ENCODE measurements at regions not wholly inside any gene's neighbourhood (a gene's known extent, or its start where the extent isn't known, plus 50 kb on each side); places are given as distances from the start of the nearest gene placed in this dataset.
"Not testable (repeated sequence)": the region's sequence is repeated elsewhere in the genome, so short reads cannot be mapped to it uniquely, and the experiment has no call there.

- H3K9me3 ChIP-seq (ENCODE audit: control insufficient read depth, insufficient read depth, low read length): no peaks in the 10 kb centered on the region
- H3K27ac ChIP-seq (ENCODE audit: low read depth, low read length): no peak overlapping the region
- CTCF ChIA-PET: no interaction called here
- H3K27me3 ChIP-seq (ENCODE audit: control insufficient read depth, insufficient read depth, low read length): no peaks in the 10 kb centered on the region
- no peak for TF ChIP-seq CTCF (IDR thresholded peaks at IDR 0.05; ENCODE audit: low read depth, low read length)
- H3K4me3 ChIP-seq (ENCODE audit: low read depth, low read length): no peak overlapping the region
- POLR2A ChIA-PET: no interaction called here
- DNase-seq (ENCODE audit: low read depth, low spot score): no peak
Measured at GRCh38 chr5:106780355-106780754, 890.4 kb downstream of the EFNA5 start.

- H3K9me3 ChIP-seq (ENCODE audit: control insufficient read depth, insufficient read depth, low read length); POLR2A ChIA-PET; DNase-seq (ENCODE audit: low read depth, low spot score); H3K27me3 ChIP-seq (ENCODE audit: control insufficient read depth, insufficient read depth, low read length); CTCF ChIA-PET; H3K27ac ChIP-seq (ENCODE audit: low read depth, low read length); H3K4me3 ChIP-seq (ENCODE audit: low read depth, low read length): not testable (repeated sequence)
Measured at GRCh38 chr5:106776515-106776914, 894.2 kb downstream of the EFNA5 start.

- Histone ChIP-seq H3K9me3 (ENCODE audit: control insufficient read depth, insufficient read depth, low read length) (no peaks in the 10 kb centered on the region), H3K4me3 (ENCODE audit: low read depth, low read length) (no peak overlapping the region), H3K27ac (ENCODE audit: low read depth, low read length) (no peak overlapping the region), H3K27me3 (ENCODE audit: control insufficient read depth, insufficient read depth, low read length) (no peaks in the 10 kb centered on the region)
- CTCF ChIA-PET: no interaction called here
- TF ChIP-seq CTCF (IDR thresholded peaks at IDR 0.05; ENCODE audit: low read depth, low read length): no peak
- POLR2A ChIA-PET: no interaction called here
- DNase-seq (ENCODE audit: low read depth, low spot score): no peak
Measured at GRCh38 chr5:106768392-106768791, 902.3 kb downstream of the EFNA5 start.

- TF ChIP-seq CTCF (IDR thresholded peaks at IDR 0.05; ENCODE audit: low read depth, low read length): no peak
- Histone ChIP-seq H3K27ac (ENCODE audit: low read depth, low read length) (no peak overlapping the region), H3K4me3 (ENCODE audit: low read depth, low read length) (no peak overlapping the region), H3K27me3 (ENCODE audit: control insufficient read depth, insufficient read depth, low read length) (no peaks in the 10 kb centered on the region), H3K9me3 (ENCODE audit: control insufficient read depth, insufficient read depth, low read length) (no peaks in the 10 kb centered on the region)
- DNase-seq (ENCODE audit: low read depth, low spot score): no peak
- CTCF ChIA-PET: interaction anchor here (1.7 kb wide), 1 partner anchor 498 kb away, joined by 5 read pairs; no protein-coding TSS in a partner anchor
- POLR2A ChIA-PET: no interaction called here
Measured at GRCh38 chr5:106766916-106767315, 903.8 kb downstream of the EFNA5 start.

- ChIA-PET POLR2A (no interaction called here), CTCF (no interaction called here)
- Histone ChIP-seq H3K27me3 (ENCODE audit: control insufficient read depth, insufficient read depth, low read length) (no peaks in the 10 kb centered on the region), H3K9me3 (ENCODE audit: control insufficient read depth, insufficient read depth, low read length) (no peaks in the 10 kb centered on the region), H3K27ac (ENCODE audit: low read depth, low read length) (no peak overlapping the region), H3K4me3 (ENCODE audit: low read depth, low read length) (no peak overlapping the region)
- no peak for TF ChIP-seq CTCF (IDR thresholded peaks at IDR 0.05; ENCODE audit: low read depth, low read length)
- peak; percentile 3 for DNase-seq (ENCODE audit: low read depth, low spot score)
Measured at GRCh38 chr5:106759581-106759980, 911.2 kb downstream of the EFNA5 start.

- DNase-seq (ENCODE audit: low read depth, low spot score): no peak
- Histone ChIP-seq H3K9me3 (ENCODE audit: control insufficient read depth, insufficient read depth, low read length) (no peaks in the 10 kb centered on the region), H3K4me3 (ENCODE audit: low read depth, low read length) (no peak overlapping the region), H3K27me3 (ENCODE audit: control insufficient read depth, insufficient read depth, low read length) (no peaks in the 10 kb centered on the region), H3K27ac (ENCODE audit: low read depth, low read length) (no peak overlapping the region)
- CTCF ChIA-PET: no interaction called here
- POLR2A ChIA-PET: no interaction called here
- TF ChIP-seq CTCF (IDR thresholded peaks at IDR 0.05; ENCODE audit: low read depth, low read length): no peak
Measured at GRCh38 chr5:106759152-106759551, 911.6 kb downstream of the EFNA5 start.
